ENCODE measurements at regions not wholly inside any gene's neighbourhood (a gene's known extent, or its start where the extent isn't known, plus 50 kb on each side); places are given as distances from the start of the nearest gene placed in this dataset.
"Not testable (repeated sequence)": the region's sequence is repeated elsewhere in the genome, so short reads cannot be mapped to it uniquely, and the experiment has no call there.

GRCh38 chr9:96062031-96062430 lies 186.5 kb downstream of the ERCC6L2 start:
- Histone ChIP-seq H3K4me1 (peaks cover 10 to 16% of the 10 kb centered on the region in 2 donors), H3K27ac (no peak overlapping the region), H3K4me3 (replicated peaks in 1 of 3) (no peak overlapping the region), H3K9me3 (no peaks in the 10 kb centered on the region), H3K36me3 (no peaks in the 10 kb centered on the region), H3K27me3 (no peaks in the 10 kb centered on the region)
- 71 to 73% methylated on average over 4 of the region's 4 CpGs for WGBS, 2 donors
- intact Hi-C loops (cut with DNase I), result no loop called here
- no peak for TF ChIP-seq CTCF (IDR thresholded peaks at IDR 0.05)
- TF ChIP-seq POLR2A (IDR thresholded peaks at IDR 0.05), result no peak
- no peak for DNase-seq

- H3K4me3 ChIP-seq (replicated peaks in 1 of 3), result no peak overlapping the region
- H3K36me3 ChIP-seq, result no peaks in the 10 kb centered on the region
- peak; percentile 23 to 27 for DNase-seq
- WGBS, 2 donors, result 64 to 70% methylated on average over 10 of the region's 10 CpGs
- no peaks in the 10 kb centered on the region for H3K9me3 ChIP-seq
- TF ChIP-seq CTCF (IDR thresholded peaks at IDR 0.05), result peak in 4 of 6 experiments; percentile 28 to 39 (median 36)
- no peak for TF ChIP-seq POLR2A (IDR thresholded peaks at IDR 0.05)
- intact Hi-C loops (cut with DNase I), result no loop called here
- H3K4me1 ChIP-seq, result peaks cover 10 to 11% of the 10 kb centered on the region in 2 donors
- H3K27ac ChIP-seq, result no peak overlapping the region
- no peaks in the 10 kb centered on the region for H3K27me3 ChIP-seq
These were observed 185.9 kb downstream of the ERCC6L2 start for GRCh38 chr9:96061293-96061987.

DNA sequence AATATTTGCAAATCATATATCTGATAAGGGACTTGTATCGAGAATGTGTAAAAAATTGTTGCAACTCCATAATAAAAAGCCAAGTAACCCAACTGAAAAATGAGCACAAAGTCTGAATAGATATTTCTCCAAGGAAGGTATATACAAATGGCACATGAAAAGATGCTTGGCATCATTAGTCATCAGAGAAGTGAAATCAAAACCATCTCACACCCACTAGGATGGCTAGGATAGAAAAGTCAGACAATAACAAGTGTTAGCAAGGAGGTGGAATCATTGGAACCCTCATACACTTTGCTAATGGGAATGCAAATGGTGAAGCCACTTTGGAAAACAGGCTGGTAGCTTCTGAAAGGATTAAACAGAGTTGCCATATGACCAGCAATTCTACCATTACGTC lies 182.7 kb downstream of the ERCC6L2 start:
- TF ChIP-seq CTCF (IDR thresholded peaks at IDR 0.05) (no peak), POLR2A (IDR thresholded peaks at IDR 0.05) (no peak)
- WGBS, 2 donors, result 97% methylated on average over 2 of the region's 2 CpGs
- no peaks in the 10 kb centered on the region for H3K9me3 ChIP-seq
- intact Hi-C loops (cut with DNase I), result no loop called here
- no peak overlapping the region for H3K27ac ChIP-seq
- H3K4me1 ChIP-seq, result peaks cover 3 to 10% of the 10 kb centered on the region in 2 donors
- H3K27me3 ChIP-seq, result no peaks in the 10 kb centered on the region
- no peaks in the 10 kb centered on the region for H3K36me3 ChIP-seq
- DNase-seq, result no peak
- no peak overlapping the region for H3K4me3 ChIP-seq (replicated peaks in 1 of 3)

- Histone ChIP-seq H3K27me3 (no peaks in the 10 kb centered on the region), H3K4me3 (replicated peaks in 1 of 3) (no peak overlapping the region), H3K9me3 (no peaks in the 10 kb centered on the region), H3K27ac (no peak overlapping the region), H3K4me1 (peaks cover 2 to 8% of the 10 kb centered on the region in 2 donors), H3K36me3 (no peaks in the 10 kb centered on the region)
- intact Hi-C loops (cut with DNase I), result no loop called here
- 100% methylated on average over 1 of the region's 1 CpG for WGBS, 2 donors
- TF ChIP-seq CTCF (IDR thresholded peaks at IDR 0.05), result no peak
- TF ChIP-seq POLR2A (IDR thresholded peaks at IDR 0.05), result no peak
- DNase-seq, result no peak
These were observed 181.7 kb downstream of the ERCC6L2 start for GRCh38 chr9:96057155-96057554.

- no peaks in the 10 kb centered on the region for H3K4me1 ChIP-seq
- H3K36me3 ChIP-seq, result no peaks in the 10 kb centered on the region
- no peaks in the 10 kb centered on the region for H3K27me3 ChIP-seq
- no peak overlapping the region for H3K4me3 ChIP-seq (replicated peaks in 1 of 3)
- WGBS, 2 donors, result 91 to 96% methylated on average over 5 of the region's 5 CpGs
- no peak overlapping the region for H3K27ac ChIP-seq
- no peaks in the 10 kb centered on the region for H3K9me3 ChIP-seq
- TF ChIP-seq CTCF (IDR thresholded peaks at IDR 0.05), result no peak
- TF ChIP-seq POLR2A (IDR thresholded peaks at IDR 0.05), result no peak
- intact Hi-C loops (cut with DNase I), result no loop called here
- DNase-seq, result no peak
These were observed 180.7 kb downstream of the ERCC6L2 start for GRCh38 chr9:96056226-96056625.

DNA sequence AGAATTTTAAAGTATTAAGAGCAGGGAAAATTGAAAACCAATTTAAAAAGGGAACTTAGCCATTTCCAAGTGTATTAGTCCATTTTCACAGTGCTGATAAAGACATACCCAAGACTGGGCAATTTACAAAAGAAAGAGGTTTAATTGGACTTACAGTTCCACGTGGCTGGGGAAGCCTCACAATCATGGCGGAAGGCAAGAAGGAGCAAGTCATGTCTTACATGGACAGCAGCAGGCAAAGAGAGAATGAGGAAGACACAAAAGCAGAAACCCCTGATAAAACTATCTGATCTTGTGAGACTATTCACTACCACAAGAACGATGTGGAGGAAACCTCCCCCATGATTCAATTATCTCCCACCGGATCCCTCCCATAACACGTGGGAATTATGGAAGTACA lies 178.8 kb downstream of the ERCC6L2 start:
- intact Hi-C loops (cut with DNase I); H3K36me3 ChIP-seq; H3K4me3 ChIP-seq (replicated peaks in 1 of 3); H3K9me3 ChIP-seq; H3K27ac ChIP-seq; H3K4me1 ChIP-seq; H3K27me3 ChIP-seq; DNase-seq: not testable (repeated sequence)
- WGBS, 2 donors, result 90 to 93% methylated on average over 5 of the region's 5 CpGs
